HG03439 (cell line): ENCODE measurements at regions not wholly inside any gene's neighbourhood (a gene's known extent, or its start where the extent isn't known, plus 50 kb on each side); places are given as distances from the start of the nearest gene placed in this dataset.
"Not testable (repeated sequence)": the region's sequence is repeated elsewhere in the genome, so short reads cannot be mapped to it uniquely, and the experiment has no call there.

Source experiments
- ATAC-seq: cut with Tn5 transposase; IDR thresholded peaks from one replicate; pipeline ENCODE4 v1.9.1; 2021; ENCODE audit warnings: mild to moderate bottlenecking, moderate library complexity; ENCODE audit not compliant: unreplicated experiment

- no peak for ATAC-seq
Observed at GRCh38 chr6:14763139-14763538, 482.7 kb upstream of the JARID2 start.

- no peak for ATAC-seq
Observed at GRCh38 chr6:14763616-14764015, 482.3 kb upstream of the JARID2 start.

GRCh38 chr6:14765106-14765505, 480.8 kb upstream of the JARID2 start:
- ATAC-seq = no peak

GRCh38 chr6:14765721-14766390, 480.0 kb upstream of the JARID2 start:
- no peak for ATAC-seq

GRCh38 chr6:14766391-14766994, 479.4 kb upstream of the JARID2 start:
- ATAC-seq = no peak

GRCh38 chr6:14767226-14767625, 478.6 kb upstream of the JARID2 start:
- ATAC-seq = no peak

- ATAC-seq = no peak
Observed at GRCh38 chr6:14770040-14770439, 475.8 kb upstream of the JARID2 start.

GRCh38 chr6:14770572-14770971, 475.3 kb upstream of the JARID2 start:
- no peak for ATAC-seq

GRCh38 chr6:14771016-14771415, 474.9 kb upstream of the JARID2 start:
- ATAC-seq = no peak

- no peak for ATAC-seq
Observed at GRCh38 chr6:14772188-14772587, 473.7 kb upstream of the JARID2 start.

- no peak for ATAC-seq
Observed at GRCh38 chr6:14775528-14775927, 470.3 kb upstream of the JARID2 start.

GRCh38 chr6:14776307-14776706, 469.6 kb upstream of the JARID2 start:
- no peak for ATAC-seq

GRCh38 chr6:14781772-14782525, 463.9 kb upstream of the JARID2 start:
- ATAC-seq = no peak

GRCh38 chr6:14782921-14783464, 462.9 kb upstream of the JARID2 start:
- ATAC-seq = not testable (repeated sequence)

GRCh38 chr6:14783594-14783993, 462.3 kb upstream of the JARID2 start:
- ATAC-seq = no peak

- ATAC-seq = no peak
Observed at GRCh38 chr6:14784596-14785492, 461.0 kb upstream of the JARID2 start.

GRCh38 chr6:14785493-14785790, 460.4 kb upstream of the JARID2 start:
- no peak for ATAC-seq

GRCh38 chr6:14786008-14786407, 459.9 kb upstream of the JARID2 start:
- no peak for ATAC-seq

- no peak for ATAC-seq
Observed at GRCh38 chr6:14786455-14786854, 459.4 kb upstream of the JARID2 start.

- no peak for ATAC-seq
Observed at GRCh38 chr6:14787250-14787649, 458.6 kb upstream of the JARID2 start.

- ATAC-seq = no peak
Observed at GRCh38 chr6:14787677-14788076, 458.2 kb upstream of the JARID2 start.
